ENCODE measurements at regions not wholly inside any gene's neighbourhood (a gene's known extent, or its start where the extent isn't known, plus 50 kb on each side); places are given as distances from the start of the nearest gene placed in this dataset.

- TF ChIP-seq CTCF (IDR thresholded peaks at IDR 0.05), result no peak
- TF ChIP-seq POLR2A (IDR thresholded peaks at IDR 0.05), result no peak
Measured at GRCh38 chr10:21172542-21172929, 275.4 kb upstream of the NEBL start.
